H1 (cell line): ENCODE measurements at regions not wholly inside any gene's neighbourhood (a gene's known extent, or its start where the extent isn't known, plus 50 kb on each side); places are given as distances from the start of the nearest gene placed in this dataset.

Experiments
- CBX5 ChIP-seq: fragments of 300-800, 300-1000 bp; sonication (generic); IDR thresholded peaks from 2 replicates; pipeline ENCODE4 v1.7.1; 2016; ENCODE audit warnings: antibody characterized with exemption, low read length, low read depth
- RBBP5 ChIP-seq: IDR thresholded peaks from 2 replicates; pipeline ENCODE4 v1.7.1; 2012; ENCODE audit warnings: low read depth, mild to moderate bottlenecking, inconsistent platforms, low read length, moderate library complexity, borderline replicate concordance
- SIRT6 ChIP-seq: IDR thresholded peaks from one replicate; pipeline ENCODE4 v1.7.1; 2012; ENCODE audit warnings: low read length, inconsistent platforms

- TF ChIP-seq RBBP5 (no peak), SIRT6 (no peak), CBX5 (no peak)
Observed at GRCh38 chr10:133000648-133001047, 58.3 kb upstream of the CFAP46 start (continued).
